GM21528 (cell line): ENCODE measurements at regions not wholly inside any gene's neighbourhood (a gene's known extent, or its start where the extent isn't known, plus 50 kb on each side); places are given as distances from the start of the nearest gene placed in this dataset.
"Not testable (repeated sequence)": the region's sequence is repeated elsewhere in the genome, so short reads cannot be mapped to it uniquely, and the experiment has no call there.

Source experiments
- ATAC-seq: cut with Tn5 transposase; IDR thresholded peaks from one replicate; pipeline ENCODE4 v1.9.1; 2021; ENCODE audit warnings: mild to moderate bottlenecking, moderate library complexity; ENCODE audit not compliant: unreplicated experiment, low FRiP score

DNA sequence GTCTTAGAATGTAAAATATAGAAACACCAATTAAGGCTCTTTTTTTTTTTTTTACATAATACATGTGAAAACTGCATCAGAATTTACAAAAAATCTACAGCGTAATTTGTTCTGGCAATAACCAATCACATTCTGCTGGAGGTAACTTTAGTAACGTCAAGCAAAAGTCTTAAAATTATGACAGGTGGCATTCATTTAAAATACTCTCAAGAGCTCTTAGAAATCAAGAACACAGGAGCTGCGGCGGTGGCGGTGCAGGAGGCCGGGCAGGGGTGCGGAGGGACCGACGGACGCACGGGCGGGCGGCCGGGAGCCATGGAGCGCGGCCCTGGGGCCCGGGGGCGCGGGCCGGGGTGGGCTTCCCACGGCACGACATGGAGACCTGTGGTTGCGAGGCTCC, 202.4 kb downstream of the USP22 start:
- ATAC-seq, result not testable (repeated sequence)

DNA sequence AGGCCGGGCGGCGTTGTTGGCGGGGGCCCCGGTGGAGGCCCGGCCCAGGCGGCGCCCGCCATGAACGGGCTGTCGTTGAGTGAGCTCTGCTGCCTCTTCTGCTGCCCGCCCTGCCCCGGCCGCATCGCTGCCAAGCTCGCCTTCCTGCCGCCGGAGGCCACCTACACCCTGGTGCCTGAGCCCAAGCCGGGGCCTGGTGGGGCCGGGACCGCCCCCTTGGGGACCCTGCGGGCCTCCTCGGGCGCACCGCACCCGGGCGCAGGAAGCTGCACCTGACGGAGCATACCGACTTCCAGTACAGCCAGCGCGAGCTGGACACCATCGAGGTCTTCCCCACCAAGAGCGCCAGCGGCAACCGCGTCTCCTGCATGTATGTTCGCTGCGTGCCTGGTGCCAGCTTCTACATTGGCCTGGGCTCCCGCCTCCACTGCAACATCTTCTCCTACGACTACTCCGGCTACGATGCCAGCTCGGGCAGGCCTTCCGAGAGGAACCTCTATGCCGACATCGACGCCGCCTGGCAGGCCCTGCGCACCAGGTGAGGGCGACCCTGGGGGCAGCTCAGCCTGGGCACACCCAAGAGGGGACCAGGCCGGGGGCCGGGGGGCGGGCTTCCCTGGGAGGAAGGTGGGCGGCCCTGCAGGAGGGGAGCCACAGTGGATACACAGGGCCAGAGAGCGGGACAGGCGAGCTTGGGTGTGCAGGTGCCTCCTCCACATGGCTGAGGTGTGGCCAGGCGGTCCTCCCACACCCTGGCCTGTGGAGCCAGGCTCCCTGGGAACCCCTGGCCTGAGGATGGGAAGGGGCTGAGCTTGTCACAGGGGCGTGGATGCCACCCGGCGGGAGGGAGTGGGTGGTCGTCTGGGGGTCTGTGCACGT, 201.6 kb downstream of the USP22 start:
- not testable (repeated sequence) for ATAC-seq

DNA sequence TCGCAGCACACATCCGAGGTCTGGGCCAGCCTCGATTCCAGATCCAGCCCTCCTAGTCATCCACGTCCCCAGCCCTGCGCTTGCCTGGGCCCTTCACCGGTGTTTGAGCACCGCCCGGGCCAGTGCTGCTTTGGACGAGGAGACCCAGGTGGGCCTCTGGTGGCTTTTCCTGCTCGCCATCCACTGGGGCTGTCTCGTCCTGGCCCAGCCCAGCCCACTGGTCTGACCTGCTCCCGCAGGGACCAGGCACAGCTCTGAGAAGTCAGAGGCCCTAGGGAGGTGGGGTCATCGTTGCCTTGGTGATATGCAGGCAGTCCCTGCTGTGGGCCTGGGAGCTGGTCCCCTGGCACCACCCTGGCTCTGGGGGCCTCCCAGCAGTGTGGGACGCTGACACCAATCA, 200.8 kb downstream of the USP22 start:
- ATAC-seq, result not testable (repeated sequence)

DNA sequence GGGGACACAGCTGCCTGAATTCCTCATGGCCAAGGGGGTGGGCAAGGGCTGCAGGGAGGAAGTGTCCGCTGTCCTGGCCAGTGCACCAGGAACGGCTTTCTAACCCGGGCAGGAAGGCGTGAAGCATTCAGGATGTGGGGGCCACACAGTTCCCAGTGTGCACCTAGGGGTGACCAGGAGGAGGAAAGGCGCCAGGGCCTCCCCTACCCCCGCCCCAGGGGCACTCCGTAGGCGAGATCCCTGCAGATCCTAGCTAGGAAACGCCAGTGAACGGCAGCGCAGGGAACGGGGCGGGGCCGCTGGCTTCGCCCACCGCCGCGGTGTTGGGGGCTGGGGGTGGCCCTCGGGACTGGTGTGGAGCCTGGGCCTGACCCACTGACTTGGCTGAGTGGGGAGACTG, 199.6 kb downstream of the USP22 start:
- ATAC-seq, result not testable (repeated sequence)

GRCh38 chr17:20843799-20844553, 198.8 kb downstream of the USP22 start:
- not testable (repeated sequence) for ATAC-seq

- ATAC-seq, result not testable (repeated sequence)
Measured at GRCh38 chr17:20848869-20849443, 193.9 kb downstream of the USP22 start.

DNA sequence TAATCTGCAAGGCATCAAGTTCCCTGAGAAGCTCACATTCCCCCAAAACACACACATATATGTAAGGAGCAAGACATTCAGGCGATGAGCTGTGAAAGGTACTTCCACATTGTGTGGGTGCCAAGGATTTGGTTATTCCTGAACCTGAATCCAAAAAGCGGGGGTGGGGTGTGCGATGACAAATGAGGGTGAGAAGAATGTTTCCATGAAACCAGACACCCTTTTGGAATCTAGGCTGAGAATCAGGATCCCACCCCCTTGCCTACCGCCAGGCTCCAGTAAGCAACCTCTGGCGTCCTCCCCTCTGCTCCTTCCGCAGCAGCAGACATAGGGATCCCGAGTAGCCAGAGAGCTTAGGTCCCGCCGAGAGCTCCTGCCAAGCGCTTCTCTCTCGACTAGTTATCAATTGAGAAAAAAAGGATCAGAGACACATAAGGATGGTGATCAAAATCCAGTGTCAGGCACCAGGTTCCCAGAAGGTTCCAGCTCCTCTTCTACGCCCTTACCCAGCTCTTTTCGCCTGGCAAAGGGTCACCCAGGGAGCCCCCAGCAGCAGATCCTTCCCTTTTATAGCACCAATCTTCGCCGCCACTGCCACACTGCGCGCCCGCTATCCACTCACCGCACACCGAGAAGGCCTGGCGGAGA, 191.1 kb downstream of the USP22 start:
- not testable (repeated sequence) for ATAC-seq

DNA sequence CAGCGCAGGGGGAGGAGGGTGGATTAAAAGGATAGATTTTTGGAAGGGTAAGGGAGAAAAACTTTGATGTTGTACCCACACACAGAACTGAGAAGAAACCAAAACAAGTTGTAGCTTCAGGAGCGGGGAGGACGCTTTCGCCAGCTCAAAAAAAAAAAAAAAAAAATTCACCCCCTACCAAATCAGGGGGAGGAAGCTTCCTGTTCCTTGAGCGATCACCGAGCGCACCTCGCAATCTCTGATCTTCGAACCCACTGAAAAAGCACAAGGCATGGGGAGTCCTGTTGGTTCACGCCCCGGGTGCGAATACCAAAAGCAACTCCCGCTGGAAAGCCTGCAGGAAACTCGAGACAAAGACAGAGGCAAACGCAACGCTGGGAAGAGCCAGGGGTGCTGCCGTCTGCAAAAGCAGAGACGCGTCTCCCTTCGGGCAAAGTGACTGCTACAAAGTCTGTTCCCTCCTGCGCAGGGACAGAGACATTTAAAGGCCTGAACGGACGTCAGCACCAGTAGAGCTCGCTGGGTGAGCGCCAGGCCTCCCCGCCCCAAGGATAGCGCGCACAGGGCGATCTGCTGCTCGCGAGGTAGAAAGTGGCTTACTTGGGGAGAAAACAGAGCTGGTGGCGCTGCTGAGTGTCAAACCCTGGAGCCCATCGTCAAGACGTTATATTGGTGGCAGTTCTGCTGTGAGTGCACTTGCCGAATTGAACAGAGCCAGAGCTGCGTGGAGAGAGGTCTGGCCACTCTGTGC, 190.4 kb downstream of the USP22 start:
- no peak for ATAC-seq

GRCh38 chr17:20852990-20853370, 189.8 kb downstream of the USP22 start:
- no peak for ATAC-seq

DNA sequence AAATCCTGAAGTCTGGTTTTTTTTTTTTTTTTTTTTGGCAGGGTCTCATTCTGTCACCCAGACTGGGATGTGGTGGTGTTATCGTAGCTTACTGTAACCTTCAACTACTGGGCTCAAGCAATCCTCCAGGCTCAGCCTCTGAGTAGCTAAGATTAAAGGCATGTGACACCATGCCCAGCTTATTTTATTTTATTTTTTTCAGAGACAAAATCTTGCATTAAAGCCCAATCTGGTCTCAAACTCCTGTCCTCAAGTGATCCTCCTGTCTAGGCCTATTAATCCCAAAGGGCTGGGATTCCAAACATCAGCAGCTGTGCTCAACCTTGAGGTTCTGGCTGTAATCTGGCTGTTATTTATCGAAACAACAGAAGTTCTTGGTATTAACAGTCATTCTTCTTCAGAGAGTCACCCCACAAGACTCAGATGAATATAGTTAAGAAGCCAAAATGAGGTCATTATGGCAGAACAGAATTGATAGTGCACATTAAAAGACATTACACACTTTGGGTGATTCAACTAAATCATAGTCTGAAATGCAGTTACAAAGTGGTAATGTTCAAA, 186.8 kb downstream of the USP22 start:
- ATAC-seq, result not testable (repeated sequence)

DNA sequence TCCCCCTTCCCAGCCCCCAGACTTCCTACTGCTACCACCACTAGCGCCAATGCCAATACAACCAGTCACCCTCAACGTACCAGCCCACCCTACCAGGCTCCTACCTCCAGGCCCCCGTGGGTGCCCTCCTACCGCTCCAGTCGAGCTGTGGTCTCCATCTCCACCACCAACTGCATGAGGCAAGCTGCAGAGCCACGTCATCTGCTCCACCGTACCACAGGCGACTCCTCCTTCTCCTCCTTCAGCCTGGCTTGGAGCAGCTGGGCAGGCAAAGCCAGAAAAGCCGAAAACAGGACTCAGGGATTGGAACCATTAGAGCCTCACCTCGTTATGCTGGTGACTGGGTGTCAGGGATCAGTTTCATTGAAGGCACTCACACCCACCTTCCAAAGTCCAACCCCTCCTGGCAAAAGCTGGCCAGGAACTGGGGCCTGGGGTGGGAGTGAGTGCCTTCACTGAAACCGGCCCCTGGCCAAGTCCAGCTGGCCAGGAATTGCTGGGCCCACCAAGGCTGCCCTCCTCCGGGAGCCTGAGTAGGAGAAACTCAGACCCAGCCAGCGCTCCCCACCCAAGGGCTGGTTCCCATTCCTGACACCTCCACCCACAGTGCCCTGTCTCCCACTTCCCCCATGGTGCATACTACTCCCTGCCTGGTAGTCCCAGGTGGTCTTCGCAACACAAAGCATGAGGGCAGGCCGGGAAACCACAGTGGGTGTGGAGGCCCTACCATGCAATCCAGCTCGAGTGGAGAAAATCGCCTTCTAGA, 176.2 kb downstream of the USP22 start:
- not testable (repeated sequence) for ATAC-seq

DNA sequence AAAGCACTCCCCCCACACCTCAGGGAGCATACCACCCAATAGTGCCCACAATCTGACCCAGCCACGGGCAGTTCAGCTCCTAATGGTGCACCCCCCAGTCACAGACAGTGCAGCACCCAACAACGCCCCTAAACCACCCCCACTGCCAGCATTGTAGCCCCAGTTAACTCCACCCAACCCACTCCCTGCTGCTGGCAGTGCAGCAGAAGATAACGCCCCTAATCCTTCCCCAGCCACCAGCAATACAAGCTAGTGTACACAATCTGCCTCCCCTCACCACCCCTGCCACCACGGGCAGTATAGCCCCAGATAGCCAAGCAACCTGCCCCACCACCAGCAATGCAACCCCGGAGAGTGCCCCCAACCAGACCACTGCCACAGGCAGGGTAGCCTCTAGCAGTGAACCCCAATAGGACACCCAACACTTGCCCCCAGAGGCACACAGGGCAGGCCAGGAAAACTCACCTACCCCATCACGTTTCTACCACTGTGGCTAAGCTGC, 175.3 kb downstream of the USP22 start:
- not testable (repeated sequence) for ATAC-seq

GRCh38 chr17:20867938-20868661, 174.7 kb downstream of the USP22 start:
- not testable (repeated sequence) for ATAC-seq

- ATAC-seq, result not testable (repeated sequence)
Measured at GRCh38 chr17:20868662-20869007, 174.2 kb downstream of the USP22 start.

- ATAC-seq, result not testable (repeated sequence)
Measured at GRCh38 chr17:20873173-20873572, 169.6 kb downstream of the USP22 start.

DNA sequence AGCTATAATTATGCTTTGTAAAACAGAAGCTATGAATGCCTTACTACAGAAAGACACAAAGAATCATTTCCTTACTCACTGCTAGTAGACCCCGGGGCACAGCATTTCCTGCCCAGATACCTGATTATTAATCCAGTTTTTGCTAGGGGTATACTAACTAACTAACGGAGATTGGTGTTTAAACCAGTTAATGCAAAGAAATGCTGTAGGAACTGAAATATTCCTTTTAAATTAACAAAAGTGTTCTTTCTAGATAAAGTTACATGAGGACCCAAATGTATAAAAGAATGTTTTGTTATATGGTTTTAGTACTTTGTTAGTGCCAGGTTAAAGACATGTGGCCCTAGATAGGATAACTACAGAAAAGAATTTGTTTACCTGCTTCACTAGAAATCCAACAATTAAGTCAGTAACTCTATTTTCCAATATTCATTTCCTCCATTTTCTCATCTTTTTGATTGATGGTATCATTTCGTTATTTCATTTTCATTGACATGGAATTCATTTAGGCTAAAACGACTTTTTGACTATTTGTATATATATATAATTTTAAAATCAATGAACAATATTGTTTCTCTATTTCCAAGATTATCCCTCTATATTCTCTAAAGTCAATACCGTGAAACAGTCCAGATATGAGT, 169.0 kb downstream of the USP22 start:
- not testable (repeated sequence) for ATAC-seq

- ATAC-seq, result not testable (repeated sequence)
Measured at GRCh38 chr17:20877384-20877783, 165.4 kb downstream of the USP22 start.

DNA sequence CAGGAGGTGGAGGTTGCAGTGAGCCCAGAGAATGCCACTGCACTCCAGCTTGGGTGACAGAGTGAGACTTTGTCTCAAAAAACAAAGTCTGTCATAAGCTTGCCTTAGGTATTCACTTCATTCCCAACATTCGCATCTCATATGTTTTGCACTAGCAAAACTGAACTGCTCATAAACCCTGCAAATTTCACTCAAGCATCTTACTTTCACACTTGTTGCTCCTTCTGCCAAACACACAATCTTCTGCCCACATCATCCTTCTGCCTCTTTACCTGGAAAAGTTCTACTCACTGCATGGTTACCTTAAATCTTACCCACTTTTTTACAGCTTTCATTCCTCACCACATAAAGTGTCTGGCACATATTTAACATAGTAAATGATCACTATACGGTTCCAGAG, 152.5 kb downstream of the USP22 start:
- ATAC-seq, result no peak
